ENCODE measurements at regions not wholly inside any gene's neighbourhood (a gene's known extent, or its start where the extent isn't known, plus 50 kb on each side); places are given as distances from the start of the nearest gene placed in this dataset.

- Histone ChIP-seq H3K27me3 (replicated peaks; ENCODE audit: insufficient read depth) (no peaks in the 10 kb centered on the region), H3K4me3 (no peak overlapping the region), H3K36me3 (no peaks in the 10 kb centered on the region), H3K27ac (no peak overlapping the region), H3K9me3 (no peaks in the 10 kb centered on the region), H3K4me1 (ENCODE audit: control insufficient read depth in 1 of 2, low read depth in 2 of 2) (no peaks in the 10 kb centered on the region)
- DNase-seq (ENCODE audit: low spot score), result no peak
- no peak for ATAC-seq (ENCODE audit: insufficient number of reproducible peaks, low FRiP score, low read depth)
- TF ChIP-seq CTCF (IDR thresholded peaks at IDR 0.05), result no peak
Observed at GRCh38 chr17:79237448-79238053, 162.9 kb downstream of the ENGASE start.

- no peak for DNase-seq (ENCODE audit: low spot score)
- no peaks in the 10 kb centered on the region for H3K27me3 ChIP-seq (replicated peaks; ENCODE audit: insufficient read depth)
- no peak for ATAC-seq (ENCODE audit: insufficient number of reproducible peaks, low FRiP score, low read depth)
- no peak overlapping the region for H3K4me3 ChIP-seq
- no peaks in the 10 kb centered on the region for H3K9me3 ChIP-seq
- no peak overlapping the region for H3K27ac ChIP-seq
- no peak for TF ChIP-seq CTCF (IDR thresholded peaks at IDR 0.05)
- no peaks in the 10 kb centered on the region for H3K36me3 ChIP-seq
- no peaks in the 10 kb centered on the region for H3K4me1 ChIP-seq (ENCODE audit: control insufficient read depth in 1 of 2, low read depth in 2 of 2)
Observed at GRCh38 chr17:79235808-79236207, 161.2 kb downstream of the ENGASE start.

GRCh38 chr17:79233916-79234551 is 159.4 kb downstream of the ENGASE start:
- H3K9me3 ChIP-seq, result no peaks in the 10 kb centered on the region
- ATAC-seq (ENCODE audit: insufficient number of reproducible peaks, low FRiP score, low read depth), result no peak

GRCh38 chr17:79232957-79233356 is 158.3 kb downstream of the ENGASE start:
- H3K36me3 ChIP-seq, result no peaks in the 10 kb centered on the region
- no peak for TF ChIP-seq CTCF (IDR thresholded peaks at IDR 0.05)
- no peaks in the 10 kb centered on the region for H3K4me1 ChIP-seq (ENCODE audit: control insufficient read depth in 1 of 2, low read depth in 2 of 2)
- DNase-seq (ENCODE audit: low spot score) (no peak), ATAC-seq (ENCODE audit: insufficient number of reproducible peaks, low FRiP score, low read depth) (no peak)
- no peak overlapping the region for H3K27ac ChIP-seq
- H3K4me3 ChIP-seq, result no peak overlapping the region
- H3K27me3 ChIP-seq (replicated peaks; ENCODE audit: insufficient read depth), result no peaks in the 10 kb centered on the region
- no peaks in the 10 kb centered on the region for H3K9me3 ChIP-seq

More at GRCh38 chr17:79233916-79234551, 159.4 kb downstream of the ENGASE start:
- no peak overlapping the region for H3K27ac ChIP-seq
- H3K27me3 ChIP-seq (replicated peaks; ENCODE audit: insufficient read depth), result no peaks in the 10 kb centered on the region
- no peak overlapping the region for H3K4me3 ChIP-seq
- no peaks in the 10 kb centered on the region for H3K36me3 ChIP-seq
- H3K4me1 ChIP-seq (ENCODE audit: control insufficient read depth in 1 of 2, low read depth in 2 of 2), result no peaks in the 10 kb centered on the region
- DNase-seq (ENCODE audit: low spot score), result no peak
- no peak for TF ChIP-seq CTCF (IDR thresholded peaks at IDR 0.05)

- Histone ChIP-seq H3K9me3 (no peaks in the 10 kb centered on the region), H3K27me3 (replicated peaks; ENCODE audit: insufficient read depth) (no peaks in the 10 kb centered on the region), H3K36me3 (no peaks in the 10 kb centered on the region), H3K4me3 (no peak overlapping the region), H3K27ac (no peak overlapping the region), H3K4me1 (ENCODE audit: control insufficient read depth in 1 of 2, low read depth in 2 of 2) (peaks cover 0 to 4% of the 10 kb centered on the region in 2 donors)
- no peak for ATAC-seq (ENCODE audit: insufficient number of reproducible peaks, low FRiP score, low read depth)
- no peak for TF ChIP-seq CTCF (IDR thresholded peaks at IDR 0.05)
- DNase-seq (ENCODE audit: low spot score), result no peak
Observed at GRCh38 chr17:79231766-79232287, 157.2 kb downstream of the ENGASE start.

Measured in thoracic aorta (tissue), 2 donors.